GM12864 (cell line): ENCODE measurements at regions not wholly inside any gene's neighbourhood (a gene's known extent, or its start where the extent isn't known, plus 50 kb on each side); places are given as distances from the start of the nearest gene placed in this dataset.

ENCODE experiments used
- DNase-seq: peaks from one replicate; pipeline ENCODE4 v3.0.0-alpha.2; 2011; ENCODE audit warnings: low read depth
- H3K4me3 ChIP-seq: 2 replicates; pipeline ENCODE4 v1.5.1; 2011; ENCODE audit warnings: mild to moderate bottlenecking, low read depth, low read length, control low read depth
- CTCF ChIP-seq: IDR thresholded peaks from 2 replicates; pipeline ENCODE4 v1.5.1; 2011; ENCODE audit warnings: low read depth, mild to moderate bottlenecking, moderate library complexity, low read length, control low read depth, inconsistent platforms; ENCODE audit errors: missing control alignments

DNA sequence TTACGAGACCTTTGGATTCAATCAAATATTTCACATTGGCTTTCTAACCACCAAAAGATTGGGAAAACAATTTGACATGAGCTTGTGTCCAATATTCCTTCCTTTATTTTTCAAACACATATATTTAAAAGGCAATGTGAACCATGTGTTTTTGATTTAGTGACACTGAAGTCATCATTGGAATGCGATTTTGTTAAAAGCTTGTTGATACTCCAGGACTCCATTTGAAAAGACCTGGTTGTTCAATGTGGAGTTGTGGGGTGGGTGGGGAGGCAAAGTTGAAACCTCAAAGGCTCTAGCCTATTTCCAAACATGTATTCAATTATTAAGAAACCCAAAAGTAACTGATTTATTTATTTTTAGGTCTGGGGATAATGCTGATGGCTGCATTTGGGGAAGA is 114.1 kb upstream of the TRIB2 start:
- H3K4me3 ChIP-seq: no peak overlapping the region
- DNase-seq: no peak
- TF ChIP-seq CTCF: no peak

DNA sequence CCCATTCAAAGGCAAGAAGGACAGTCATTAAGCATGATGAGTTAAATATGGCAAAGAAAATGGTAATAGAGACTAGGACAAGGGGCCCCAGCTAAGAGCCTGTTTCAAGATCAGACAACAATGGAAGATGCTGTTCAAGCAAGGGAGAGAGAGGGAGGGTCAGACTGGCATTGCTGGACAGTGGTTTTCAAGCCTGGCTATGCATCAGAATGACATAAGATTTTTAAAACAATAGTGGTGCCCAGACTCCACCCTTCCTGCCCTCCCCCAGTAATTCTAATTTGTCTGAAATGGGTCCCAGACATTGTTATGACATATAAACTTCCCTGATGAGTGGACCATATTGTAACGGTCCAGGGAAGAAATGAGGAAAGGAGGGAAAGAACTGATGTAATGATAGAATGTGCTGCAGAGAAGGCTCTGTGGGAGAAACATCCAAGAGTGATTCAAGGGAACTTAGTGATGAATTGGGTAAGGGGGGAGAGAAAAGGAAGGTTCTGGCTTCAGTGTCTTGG is 112.9 kb upstream of the TRIB2 start:
- no peak for DNase-seq
- H3K4me3 ChIP-seq: no peak overlapping the region
- no peak for TF ChIP-seq CTCF

DNA sequence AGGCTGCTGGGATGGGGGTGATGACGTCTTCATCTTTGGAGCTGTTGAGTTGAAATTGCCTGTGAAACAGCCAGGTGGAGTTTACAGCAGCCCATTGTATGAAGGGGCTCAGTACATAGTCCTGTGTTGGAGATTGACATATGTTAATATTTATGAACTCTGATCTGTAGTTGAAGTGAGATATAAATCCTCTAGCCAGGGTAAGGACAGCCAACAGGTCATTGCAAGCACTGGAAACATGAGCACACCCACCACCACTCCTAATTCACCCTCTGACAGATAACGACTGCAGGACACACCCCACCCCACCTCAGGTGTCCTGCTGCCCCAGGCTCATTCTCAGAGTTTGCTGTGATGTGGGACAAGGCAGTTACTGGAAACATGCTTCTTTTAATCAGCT is 112.4 kb upstream of the TRIB2 start:
- DNase-seq: no peak
- no peak for TF ChIP-seq CTCF
- no peak overlapping the region for H3K4me3 ChIP-seq

DNA sequence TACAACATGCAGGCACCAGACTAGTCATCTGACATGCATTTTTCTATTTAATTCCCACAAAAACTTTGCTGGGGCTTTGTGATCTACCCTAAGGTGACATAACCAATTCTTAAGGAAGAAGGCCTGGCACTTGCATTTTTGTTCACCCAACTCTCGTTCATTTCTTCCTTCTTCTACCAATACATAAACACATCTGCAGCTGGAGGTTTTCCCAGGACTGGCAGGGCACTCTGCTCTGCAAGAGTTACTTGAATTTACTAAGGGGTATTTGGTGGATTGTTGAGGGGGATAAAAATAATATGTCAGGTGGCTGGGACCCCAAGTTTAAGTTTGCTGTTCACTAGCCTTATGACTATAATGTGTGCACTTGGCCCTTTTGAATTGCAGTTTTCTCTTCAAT is 111.4 kb upstream of the TRIB2 start:
- no peak overlapping the region for H3K4me3 ChIP-seq
- DNase-seq: no peak
- no peak for TF ChIP-seq CTCF

DNA sequence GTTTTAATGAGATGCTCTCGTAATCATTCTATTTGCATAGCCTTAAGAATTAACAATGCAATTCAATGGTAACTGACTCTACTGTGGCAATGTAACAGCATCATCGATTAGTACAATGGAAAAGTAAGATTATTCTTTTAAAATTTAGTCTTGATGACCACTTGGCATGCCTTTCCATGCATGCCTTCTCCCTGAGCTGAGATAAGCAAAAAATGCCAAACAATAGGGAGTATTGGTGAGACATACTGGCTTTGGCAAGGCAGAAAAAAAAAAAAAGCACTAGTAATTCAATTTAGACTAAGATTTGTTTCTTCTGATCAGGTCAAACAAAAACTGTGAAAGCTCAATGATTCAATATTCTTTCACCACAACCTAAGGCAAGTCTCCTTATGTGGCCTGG is 110.8 kb upstream of the TRIB2 start:
- no peak overlapping the region for H3K4me3 ChIP-seq
- no peak for TF ChIP-seq CTCF
- DNase-seq: no peak

DNA sequence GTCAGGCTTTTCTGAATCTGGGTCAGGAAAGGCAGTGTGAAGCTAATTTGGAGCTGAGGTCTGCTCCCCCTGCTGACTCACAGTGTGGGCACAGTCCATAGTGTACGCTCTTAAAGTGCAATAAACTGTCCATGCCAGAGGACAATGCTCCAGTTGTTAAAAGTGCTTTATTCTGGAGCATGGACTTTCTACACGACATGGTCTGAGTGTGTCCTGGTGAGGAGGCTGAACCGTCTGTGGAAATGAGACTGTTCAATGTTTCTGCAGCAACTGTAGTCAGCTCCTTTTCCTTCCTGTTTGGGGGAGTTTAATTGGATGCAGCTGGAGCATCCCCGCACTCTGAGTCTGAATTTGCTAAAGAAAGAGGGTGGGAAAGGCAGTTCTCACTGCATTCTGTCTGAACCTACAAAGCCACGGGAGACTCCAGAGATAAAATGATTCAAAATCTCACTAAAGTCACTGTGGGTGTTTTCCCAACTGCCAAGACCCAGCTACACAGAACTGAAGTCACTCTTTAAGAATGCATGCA is 110.2 kb upstream of the TRIB2 start:
- DNase-seq: no peak
- H3K4me3 ChIP-seq: no peak overlapping the region
- no peak for TF ChIP-seq CTCF

DNA sequence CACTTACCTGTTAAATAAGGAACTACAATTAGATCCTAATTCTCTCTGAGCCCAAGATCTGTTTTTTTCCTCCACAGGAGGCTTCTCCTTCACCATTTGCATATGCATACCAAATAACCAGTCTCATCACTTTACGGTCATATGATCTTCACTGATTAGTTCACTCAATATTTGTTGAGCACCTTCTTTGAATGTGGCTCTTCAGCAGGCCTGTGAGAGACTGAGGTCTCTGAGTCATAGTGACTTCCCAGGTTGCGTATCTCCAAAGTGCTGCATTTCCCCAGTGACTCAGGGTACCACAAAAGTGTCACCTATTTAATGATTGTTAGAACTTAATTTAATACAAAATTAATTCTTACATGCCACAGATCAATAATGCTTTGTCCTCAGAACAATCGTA is 108.8 kb upstream of the TRIB2 start:
- DNase-seq: no peak
- no peak overlapping the region for H3K4me3 ChIP-seq
- no peak for TF ChIP-seq CTCF
